NCI-H2171 (cell line): ENCODE measurements at regions not wholly inside any gene's neighbourhood (a gene's known extent, or its start where the extent isn't known, plus 50 kb on each side); places are given as distances from the start of the nearest gene placed in this dataset.

Experiments
- DNase-seq: peaks from one replicate; lab custom pipeline; 2025; lab: John Stamatoyannopoulos, UW

DNA sequence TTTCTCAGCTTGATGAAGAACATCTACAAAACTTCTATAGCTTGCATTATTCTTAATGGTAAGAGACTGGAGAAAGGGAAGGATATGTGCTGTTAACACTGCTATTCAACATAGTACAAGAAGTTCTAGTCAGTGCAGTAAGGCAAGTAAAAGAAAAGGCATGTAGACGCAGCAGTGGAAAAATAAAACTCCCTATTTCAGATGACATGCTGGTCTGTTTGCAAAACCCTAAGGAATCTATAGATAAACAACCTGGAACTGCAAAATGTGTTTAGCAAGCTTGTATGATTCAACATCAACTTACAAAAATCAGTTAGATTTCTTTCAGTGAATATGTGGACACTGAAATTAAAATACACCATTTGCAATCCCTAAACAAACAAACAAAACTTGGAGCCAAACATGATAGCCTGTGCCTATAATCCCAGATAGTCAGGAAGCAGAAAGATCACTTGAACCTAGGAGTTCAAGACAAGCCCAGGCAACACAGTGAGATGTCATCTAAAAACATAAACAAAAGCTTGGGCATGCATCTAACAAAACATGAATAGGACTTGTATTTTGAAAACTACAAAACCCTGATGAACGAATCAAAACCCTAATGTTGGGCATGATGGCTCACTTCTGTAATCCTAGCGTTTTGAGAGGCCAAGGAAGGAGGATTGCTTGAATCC lies 293.6 kb upstream of the RGS6 start:
- DNase-seq: no peak

DNA sequence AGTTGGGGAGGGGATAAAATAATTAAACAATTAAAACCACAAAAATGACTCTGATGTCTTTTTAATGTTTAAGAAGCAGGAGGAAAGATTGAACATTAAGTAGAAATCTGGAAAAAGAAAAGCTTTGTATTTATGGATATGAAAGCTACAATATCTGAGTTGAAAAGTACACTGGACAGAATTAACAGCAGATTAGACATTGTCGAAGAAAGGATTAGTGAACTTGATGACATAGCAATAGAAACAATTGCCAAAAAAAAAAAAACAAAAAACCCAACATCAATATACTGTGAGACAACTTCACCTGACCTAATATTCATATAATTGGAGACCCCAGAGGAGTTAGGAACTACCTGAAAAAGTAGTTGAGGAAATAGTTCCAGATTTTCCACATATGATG lies 289.5 kb upstream of the RGS6 start:
- DNase-seq: no peak

DNA sequence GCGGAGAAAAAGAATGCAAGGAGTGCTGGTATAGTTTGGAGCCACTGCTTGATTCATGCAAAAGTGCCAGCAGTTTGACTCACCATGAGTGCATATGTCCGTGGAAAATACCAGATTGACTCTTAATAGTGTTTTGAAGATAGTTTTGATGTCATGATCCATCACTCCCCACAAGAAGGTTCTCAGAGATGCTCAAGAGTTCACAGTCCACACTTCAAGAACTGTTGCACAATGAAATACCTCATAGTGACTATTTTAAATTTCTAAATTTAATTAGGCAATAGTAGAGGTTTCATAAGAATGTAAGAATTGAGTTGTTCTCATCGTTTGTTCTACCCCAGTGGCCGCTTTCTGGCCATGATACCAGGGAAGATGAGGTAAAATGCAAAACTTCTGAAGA lies 286.6 kb upstream of the RGS6 start:
- DNase-seq: no peak

DNA sequence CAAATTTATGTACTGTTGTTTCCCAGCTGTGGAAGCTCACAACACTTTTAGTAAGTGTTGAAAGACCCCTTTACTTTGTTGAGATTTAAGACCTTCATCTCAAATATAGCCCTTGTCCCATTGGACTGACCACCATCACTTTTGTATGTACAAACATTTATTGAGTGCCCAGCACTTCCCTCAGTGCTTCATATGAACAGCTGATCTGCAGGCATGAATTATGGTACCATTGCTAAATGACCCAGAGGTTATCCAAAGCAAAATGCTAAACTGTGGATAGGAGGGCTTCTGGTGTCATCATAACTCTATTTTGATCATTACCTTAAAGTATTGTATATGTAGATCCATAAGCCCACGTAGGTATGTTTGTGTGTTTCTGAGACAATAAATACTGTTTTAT lies 285.7 kb upstream of the RGS6 start:
- no peak for DNase-seq

DNA sequence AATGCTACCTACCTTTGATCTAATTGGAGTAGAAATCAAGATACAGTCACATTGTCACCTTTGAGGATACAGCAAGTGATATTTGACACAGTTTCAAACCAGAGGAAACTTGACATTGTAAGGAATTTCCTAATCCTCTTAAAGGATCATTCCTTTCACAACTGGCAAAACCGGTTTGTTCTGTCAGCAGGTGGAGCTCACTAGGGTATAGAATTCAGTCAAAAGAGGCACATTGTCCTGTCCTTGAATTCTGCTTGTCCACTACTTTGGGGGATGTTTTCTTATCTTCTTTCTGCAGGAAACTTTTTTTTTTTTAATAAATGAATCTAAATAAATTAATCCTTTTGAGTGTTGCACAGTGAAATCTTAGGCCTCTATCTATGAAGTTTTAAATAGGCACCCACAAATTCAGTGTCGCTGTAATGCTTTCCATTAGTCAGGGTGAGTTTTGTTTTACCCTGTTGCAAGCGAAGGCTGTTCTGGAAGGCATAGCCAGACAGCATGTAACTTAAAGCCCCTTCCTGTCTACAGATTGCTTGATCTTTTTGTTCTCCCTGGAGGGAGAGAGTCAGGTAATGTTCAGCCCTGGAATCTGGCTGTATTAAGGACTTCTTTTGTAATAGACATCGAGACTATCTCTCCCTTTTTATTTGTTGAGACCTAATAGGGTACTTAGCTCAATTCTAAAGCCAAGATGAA lies 285.0 kb upstream of the RGS6 start:
- no peak for DNase-seq

DNA sequence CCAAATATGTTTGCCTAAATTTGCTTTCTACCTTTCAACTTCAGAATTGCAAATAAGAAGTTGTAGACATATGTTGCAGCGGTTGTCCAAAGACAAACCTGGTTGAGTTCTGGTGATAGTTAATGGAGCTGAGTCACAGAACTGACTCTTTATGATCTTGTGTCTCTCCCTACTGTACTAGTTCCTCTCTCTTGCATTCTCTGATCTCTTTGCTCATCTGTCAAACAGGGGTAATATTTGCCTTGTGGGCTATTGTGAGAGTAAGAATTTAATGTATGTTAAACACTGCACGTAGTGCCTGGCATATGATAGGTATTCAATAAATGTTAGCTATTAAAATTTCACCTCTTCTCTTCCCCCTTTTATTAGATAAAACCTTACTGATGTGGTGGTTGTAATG lies 283.5 kb upstream of the RGS6 start:
- DNase-seq: no peak

DNA sequence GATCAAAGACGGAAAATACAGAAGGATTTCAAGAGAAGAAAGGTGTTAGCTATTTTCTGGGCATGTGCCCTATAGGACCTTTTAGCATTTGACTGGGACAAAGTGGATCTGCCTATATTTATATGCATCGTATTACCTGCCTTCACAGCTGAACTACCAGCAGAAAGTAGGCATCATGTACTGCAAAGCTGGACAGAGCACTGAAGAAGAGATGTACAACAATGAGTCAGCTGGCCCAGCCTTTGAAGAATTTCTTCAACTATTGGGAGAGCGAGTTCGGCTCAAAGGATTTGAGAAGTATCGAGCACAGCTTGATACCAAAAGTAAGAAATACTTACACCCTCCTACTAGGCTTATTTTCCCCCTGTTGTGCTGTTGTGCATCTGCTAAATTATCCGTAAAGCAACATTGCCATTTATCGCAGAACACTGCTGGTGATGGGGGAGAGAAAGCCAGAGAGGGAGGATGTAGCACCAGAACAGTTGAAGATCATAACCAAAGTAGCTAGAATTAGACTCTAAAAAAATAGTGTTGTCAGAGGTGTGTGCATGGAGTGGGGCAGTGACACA lies 282.0 kb upstream of the RGS6 start:
- no peak for DNase-seq

DNA sequence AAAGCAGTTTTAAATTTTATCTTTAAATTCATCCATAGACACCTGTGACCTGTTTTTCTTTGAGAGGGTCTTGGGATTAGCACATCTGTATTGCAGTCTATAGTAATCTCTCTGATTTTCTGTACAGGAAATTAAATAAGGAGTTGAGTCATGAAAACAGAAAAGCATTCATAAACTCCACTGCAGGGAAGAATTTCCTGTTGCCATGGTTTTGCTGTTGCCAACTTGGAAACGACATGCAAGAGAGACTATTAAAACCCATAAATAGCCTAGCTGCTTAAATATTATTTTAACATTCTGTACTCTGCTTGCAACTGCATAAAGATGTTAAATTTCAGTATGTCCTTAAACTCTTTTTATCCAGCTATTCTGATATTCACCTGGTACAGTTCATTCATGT lies 281.0 kb upstream of the RGS6 start:
- DNase-seq: no peak

DNA sequence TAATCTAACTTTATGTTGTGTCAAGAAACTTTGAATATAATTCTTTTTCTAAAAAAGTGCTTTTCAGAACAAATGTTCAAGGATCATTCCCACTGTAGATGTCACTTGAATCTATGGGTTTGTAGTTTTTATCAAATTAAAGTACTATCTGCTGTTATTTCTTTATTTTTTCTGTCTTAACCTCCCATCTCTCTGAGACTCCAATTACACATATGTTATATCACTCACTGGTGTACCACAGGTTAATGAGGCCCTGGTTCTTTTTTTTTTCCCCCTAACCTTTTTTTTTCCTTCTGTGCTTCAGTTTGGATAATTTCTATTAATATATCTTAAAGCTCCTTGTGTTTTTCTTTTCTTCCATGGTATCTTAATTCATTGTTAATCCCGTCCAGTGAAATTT lies 279.9 kb upstream of the RGS6 start:
- DNase-seq: no peak

DNA sequence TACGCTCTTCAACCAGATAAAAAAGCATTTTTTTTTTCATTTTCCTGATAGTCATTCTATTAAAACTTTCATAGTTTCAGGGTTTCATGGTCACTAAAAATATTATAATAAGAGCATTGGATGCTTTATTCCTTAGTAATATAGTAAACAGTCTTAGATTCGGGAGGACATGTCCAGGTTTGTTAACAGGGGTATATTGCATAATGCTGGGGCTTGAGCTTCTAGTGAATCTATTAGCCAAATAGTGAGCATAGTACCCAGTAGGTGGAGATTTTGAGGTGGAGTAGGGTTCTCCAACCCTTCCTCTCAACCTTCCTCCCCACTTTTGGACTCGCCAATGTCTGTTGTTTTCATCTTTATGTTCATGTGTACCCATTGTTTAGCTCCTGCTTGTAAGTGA lies 277.4 kb upstream of the RGS6 start:
- no peak for DNase-seq

DNA sequence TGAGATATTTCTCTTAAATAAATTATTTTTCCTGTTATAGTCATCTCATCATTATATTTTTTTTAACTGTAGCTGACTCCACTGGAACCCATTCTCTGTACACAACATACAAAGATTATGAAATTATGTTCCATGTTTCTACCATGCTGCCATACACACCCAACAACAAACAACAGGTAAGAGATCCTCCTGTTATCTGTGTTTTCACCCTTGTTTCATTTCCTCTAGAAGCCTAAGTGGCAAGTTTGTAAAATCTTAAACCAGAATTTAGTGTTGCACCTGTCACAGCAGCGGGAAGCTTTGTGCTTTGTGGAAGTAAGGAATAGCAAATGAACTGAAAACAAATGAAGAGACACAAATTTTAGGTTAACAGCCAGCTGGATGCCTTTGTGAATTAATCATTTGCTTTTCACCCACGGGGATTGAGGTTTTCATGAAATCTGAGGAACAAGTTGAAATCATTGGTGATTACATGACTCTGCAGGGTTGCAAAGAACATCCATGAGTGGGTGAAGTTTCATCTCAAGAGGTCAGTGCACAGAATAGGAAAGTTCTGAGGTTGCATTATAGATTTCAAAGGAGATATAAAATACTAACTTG lies 273.9 kb upstream of the RGS6 start:
- no peak for DNase-seq

DNA sequence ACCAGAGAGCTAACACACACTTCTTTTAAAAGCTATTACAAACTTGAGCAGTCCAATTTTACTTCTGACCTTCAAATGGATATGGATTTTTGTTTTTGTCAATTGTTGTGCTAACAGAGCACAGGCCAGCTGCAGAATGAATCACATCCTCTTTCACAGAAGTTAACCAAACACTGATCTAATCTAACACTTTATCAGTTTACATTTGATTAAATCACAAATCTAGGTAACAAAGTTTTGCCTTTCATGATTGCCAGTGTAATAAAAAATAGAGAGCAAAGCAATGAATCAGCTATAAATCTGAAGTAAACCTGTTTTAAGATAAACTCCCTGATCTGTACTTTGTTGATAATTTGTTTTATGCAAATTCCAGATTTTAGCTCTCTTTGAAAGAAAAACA lies 273.1 kb upstream of the RGS6 start:
- no peak for DNase-seq

DNA sequence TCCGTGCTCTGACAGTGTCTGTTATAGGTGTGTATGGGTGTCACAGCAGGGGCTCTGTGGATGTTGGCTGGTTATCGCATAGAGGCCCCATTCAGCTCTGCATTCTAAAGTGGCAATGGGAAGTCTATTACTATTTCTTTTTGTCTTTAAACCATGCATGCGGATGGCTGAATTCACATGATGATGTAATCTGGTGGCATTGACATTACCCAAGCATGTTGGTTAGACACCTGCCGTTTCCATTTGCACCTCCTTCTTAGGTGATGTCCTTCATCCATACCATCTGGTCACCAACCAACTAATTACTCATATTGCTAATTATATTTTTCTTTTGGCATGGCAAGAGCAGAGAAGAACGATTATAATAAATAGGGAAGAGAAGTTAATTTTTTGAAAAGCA lies 270.8 kb upstream of the RGS6 start:
- no peak for DNase-seq

DNA sequence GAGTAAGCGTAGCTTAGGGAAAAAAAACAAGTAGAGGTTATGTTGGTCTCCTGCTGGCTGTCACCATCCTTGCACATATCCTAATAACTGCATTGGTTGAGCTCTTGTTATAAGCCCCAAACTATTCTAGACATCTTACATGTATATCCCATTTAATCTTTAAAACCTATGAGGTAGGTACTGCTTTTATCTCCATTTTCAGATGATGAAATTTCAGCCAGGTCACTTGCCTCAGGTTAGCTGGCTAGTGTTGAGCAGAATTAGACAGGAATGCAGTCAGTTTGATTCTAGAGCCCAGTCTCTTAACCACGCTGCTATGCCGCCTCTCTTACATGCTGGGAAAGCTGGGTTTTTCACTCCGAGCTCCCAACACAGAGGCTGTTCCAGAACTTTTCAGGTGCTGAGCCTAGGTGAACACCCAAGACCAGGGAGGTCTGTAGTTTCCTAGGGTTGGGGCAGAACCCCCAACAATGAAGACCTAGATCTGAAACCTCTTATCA lies 269.9 kb upstream of the RGS6 start:
- DNase-seq: no peak

DNA sequence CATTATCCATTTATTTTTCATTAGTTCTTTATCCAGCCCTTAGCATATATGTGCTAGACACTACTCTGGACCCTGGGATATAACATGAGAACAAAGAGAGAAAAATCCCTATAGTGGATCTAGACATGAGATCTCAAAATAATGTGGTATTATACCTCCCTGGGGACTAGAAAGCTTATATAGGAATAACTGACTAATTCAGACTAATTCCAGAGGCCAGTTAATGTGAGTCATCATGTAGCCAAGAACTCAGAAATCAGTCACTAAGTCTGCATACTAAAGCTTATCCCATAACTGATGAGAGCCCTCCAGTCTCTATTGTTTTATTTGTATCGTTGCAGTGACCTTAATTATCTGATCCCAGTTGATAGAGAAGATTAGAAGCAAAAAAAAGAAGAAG lies 267.1 kb upstream of the RGS6 start:
- no peak for DNase-seq

DNA sequence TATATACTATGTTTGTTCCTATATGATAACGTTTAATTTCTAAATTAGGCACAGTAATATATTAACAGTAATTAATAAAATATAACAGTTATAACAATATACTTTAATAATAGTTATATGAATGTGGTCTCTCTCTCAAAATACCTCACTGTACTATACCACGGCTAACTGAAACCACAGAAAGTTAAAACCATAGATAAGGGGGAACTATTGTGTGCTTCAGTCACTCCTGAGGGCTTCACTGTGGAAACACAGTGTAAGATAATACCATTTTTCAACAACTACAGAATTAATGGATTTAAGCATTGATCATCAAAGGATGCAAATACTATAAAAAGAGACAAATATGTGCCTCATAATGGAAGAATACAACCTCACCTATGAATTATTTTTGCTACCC lies 266.4 kb upstream of the RGS6 start:
- no peak for DNase-seq

DNA sequence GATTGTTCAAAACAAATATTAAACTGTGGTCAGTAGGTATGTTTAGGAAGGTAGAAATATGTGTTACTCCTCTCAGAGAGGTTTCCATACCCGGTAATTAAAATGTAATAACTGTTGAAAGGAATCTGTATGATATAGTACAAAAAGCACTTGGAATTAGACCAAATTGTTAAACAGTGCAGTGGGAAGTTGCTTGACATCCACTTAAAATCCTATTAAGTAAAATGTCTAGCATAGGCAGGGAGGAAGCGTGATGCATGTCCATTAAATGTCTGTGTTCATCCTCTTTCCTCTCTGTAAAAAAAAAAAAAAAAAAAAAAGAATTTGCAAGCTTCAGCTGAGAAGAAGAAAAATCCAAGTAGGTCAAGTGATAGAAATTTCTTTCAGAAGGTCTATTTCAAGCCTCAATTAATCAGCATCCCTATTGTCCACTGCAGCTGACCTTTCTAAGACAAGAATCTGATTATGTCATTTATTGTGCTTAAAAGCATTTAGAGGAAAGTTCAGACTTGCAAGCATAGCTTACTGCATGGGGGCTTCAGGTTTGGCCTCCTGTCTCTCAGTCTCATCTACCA lies 265.6 kb upstream of the RGS6 start:
- no peak for DNase-seq

DNA sequence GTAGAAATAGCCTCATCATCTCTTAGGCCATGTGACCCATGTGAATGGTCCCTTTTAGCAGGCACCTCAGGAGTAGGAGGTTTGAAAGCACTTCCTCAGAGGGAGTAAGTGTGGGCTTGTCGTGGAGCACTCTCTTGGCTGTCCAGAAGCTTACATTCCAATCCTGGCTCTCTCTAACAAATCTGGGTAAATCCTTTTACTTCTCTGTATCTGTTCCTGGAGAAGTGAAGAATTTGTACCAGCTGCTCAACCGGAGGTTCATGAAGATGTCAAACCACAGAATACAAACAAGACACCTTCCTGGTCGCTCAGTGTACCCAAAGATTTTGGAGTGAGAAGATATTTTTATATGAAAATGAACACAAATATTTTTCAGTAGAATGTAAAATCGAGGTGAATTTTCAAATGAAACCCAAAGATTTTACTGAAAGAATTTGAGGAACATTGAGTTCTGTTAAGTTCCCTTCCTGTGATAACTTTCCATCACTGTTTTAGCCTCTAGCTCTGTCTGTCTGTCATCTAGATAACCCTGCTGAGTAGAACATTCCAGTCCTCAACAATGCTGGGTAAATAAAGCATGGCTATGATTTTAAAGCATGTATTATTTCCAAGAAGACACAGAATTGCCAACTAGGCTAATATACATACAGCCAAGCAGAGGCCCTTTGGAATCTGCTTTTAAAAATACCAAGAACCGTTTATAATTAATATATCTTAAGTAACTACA lies 263.9 kb upstream of the RGS6 start:
- no peak for DNase-seq

DNA sequence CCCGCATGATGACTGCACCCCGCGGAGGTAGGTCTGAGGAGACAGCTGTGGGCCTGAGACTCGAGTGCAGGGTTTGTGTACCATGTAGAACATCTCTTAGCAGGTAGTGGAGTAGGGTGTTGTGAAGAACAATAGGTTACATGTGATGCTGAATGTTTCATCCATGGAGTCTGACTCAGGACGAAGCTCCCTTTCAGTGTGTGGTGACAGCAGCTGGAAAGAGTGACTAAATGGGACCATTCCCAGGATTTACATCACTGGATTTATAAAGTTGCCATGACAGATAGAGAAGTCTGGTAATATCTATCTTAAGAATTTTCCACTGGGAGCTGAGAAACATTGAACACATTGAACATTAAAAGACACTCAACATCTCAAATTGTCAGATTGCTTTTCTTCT lies 259.6 kb upstream of the RGS6 start:
- DNase-seq: no peak

DNA sequence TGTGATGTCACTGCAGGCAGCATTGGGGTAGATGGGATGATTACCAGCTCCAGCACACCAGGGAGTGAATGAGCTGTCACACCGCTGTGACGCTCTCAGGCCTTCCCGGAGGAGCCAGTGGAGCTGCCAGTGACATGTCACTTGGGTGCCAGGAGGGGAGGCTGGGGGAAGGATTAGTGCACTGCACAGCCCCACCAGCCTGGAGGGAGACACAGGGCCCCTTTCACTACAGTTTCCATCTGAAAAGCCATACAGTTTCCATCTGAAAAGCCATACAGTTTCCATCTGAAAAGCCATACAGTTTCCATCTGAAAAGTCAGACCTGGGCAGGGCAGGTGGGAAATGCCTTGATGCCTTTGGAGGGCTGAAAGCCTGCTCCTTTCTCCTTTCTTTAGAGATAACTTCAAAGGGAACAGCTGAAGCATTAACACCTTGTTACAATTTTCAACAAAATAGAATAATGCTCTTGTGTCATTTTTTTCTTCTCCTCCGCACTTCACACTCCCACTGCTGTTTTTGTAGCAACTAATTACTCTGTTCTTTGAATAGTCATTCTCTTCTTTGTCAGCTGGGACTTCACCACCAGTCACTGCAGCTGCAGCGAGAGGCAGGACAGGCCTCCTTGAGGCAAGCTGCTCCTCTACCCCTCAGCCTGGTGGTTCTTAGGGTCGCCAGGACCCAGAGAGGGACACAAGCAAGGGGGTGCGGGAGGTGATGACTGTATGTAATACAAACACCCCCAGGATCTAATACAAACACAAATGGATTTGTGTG lies 256.9 kb upstream of the RGS6 start:
- DNase-seq: no peak

DNA sequence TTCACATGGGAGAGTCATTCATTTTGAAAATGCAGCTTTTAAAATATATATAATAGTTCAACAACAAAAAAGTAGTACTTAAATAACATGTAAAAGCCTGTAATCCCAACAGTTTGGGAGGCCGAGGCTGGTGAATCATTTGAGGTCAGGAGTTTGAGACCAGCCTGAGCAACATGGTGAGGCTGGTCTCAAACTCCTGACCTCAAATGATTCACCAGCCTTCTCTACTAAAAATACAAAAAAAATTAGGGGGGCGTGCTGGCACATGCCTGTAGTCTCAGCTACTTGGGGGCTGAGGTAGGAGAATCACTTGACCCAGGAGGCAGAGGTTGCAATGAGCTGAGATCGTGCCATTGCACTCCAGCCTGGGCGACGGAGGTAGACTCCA lies 256.3 kb upstream of the RGS6 start:
- no peak for DNase-seq
